Cerebellar cortex (tissue), 1 donor: ENCODE measurements at regions not wholly inside any gene's neighbourhood (a gene's known extent, or its start where the extent isn't known, plus 50 kb on each side); places are given as distances from the start of the nearest gene placed in this dataset.
"Not testable (repeated sequence)": the region's sequence is repeated elsewhere in the genome, so short reads cannot be mapped to it uniquely, and the experiment has no call there.

Experiments used
- DNase-seq: peaks from one replicate; pipeline ENCODE4 v3.0.0-alpha.2; 2015; ENCODE audit warnings: low spot score

- no peak for DNase-seq
These were observed 892.5 kb downstream of the LRFN5 start for GRCh38 chr14:42499137-42499536.

GRCh38 chr14:42490536-42490935, 883.9 kb downstream of the LRFN5 start:
- no peak for DNase-seq

- no peak for DNase-seq
These were observed 882.3 kb downstream of the LRFN5 start for GRCh38 chr14:42488965-42489364.

GRCh38 chr14:42482345-42482971, 875.8 kb downstream of the LRFN5 start:
- DNase-seq, result not testable (repeated sequence)

GRCh38 chr14:42481714-42482113, 875.0 kb downstream of the LRFN5 start:
- not testable (repeated sequence) for DNase-seq

GRCh38 chr14:42480255-42480654, 873.6 kb downstream of the LRFN5 start:
- no peak for DNase-seq

- DNase-seq, result no peak
These were observed 868.6 kb downstream of the LRFN5 start for GRCh38 chr14:42475289-42475688.

- DNase-seq, result no peak
These were observed 863.7 kb downstream of the LRFN5 start for GRCh38 chr14:42470427-42470719.

GRCh38 chr14:42469637-42470426, 863.2 kb downstream of the LRFN5 start:
- DNase-seq, result no peak

- DNase-seq, result no peak
These were observed 854.0 kb downstream of the LRFN5 start for GRCh38 chr14:42460673-42461072.

GRCh38 chr14:42459171-42459685, 852.6 kb downstream of the LRFN5 start:
- DNase-seq, result no peak

GRCh38 chr14:42441615-42442014, 834.9 kb downstream of the LRFN5 start:
- DNase-seq, result no peak

GRCh38 chr14:42437809-42438208, 831.1 kb downstream of the LRFN5 start:
- no peak for DNase-seq

- DNase-seq, result no peak
These were observed 822.7 kb downstream of the LRFN5 start for GRCh38 chr14:42429401-42429800.

GRCh38 chr14:42428996-42429395, 822.3 kb downstream of the LRFN5 start:
- no peak for DNase-seq

- DNase-seq, result no peak
These were observed 817.8 kb downstream of the LRFN5 start for GRCh38 chr14:42424501-42424900.

GRCh38 chr14:42421377-42422078, 814.9 kb downstream of the LRFN5 start:
- DNase-seq, result no peak

GRCh38 chr14:42420071-42420470, 813.4 kb downstream of the LRFN5 start:
- DNase-seq, result no peak

- DNase-seq, result no peak
These were observed 800.5 kb downstream of the LRFN5 start for GRCh38 chr14:42407153-42407552.

GRCh38 chr14:42391146-42391834, 784.6 kb downstream of the LRFN5 start:
- no peak for DNase-seq

- no peak for DNase-seq
These were observed 772.2 kb downstream of the LRFN5 start for GRCh38 chr14:42378880-42379279.

GRCh38 chr14:42378274-42378673, 771.6 kb downstream of the LRFN5 start:
- no peak for DNase-seq
